GM18858 (cell line): ENCODE measurements at regions not wholly inside any gene's neighbourhood (a gene's known extent, or its start where the extent isn't known, plus 50 kb on each side); places are given as distances from the start of the nearest gene placed in this dataset.

Experiments used
- ATAC-seq: cut with Tn5 transposase; IDR thresholded peaks from one replicate; pipeline ENCODE4 v1.9.1; 2021; ENCODE audit not compliant: unreplicated experiment

DNA sequence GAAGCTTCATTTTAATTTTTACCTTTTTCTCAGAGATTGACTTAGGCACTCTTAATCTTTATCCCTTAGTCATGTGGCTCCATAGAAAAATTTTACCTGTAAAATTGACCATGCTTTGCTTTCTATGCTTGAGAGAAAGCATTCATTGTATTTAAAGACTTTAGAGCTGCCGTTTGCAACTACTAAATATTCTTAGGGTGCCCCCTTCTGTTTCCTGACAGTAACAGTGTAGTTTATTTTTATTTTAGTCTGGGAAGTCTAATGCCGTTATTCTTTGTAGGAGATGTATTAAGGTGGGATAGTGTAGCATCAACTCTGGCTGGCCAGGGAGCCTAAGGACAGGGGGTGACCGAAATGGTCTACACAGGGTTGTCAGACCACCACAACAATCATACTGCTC, 84.5 kb upstream of the SYNPR start:
- ATAC-seq = no peak

DNA sequence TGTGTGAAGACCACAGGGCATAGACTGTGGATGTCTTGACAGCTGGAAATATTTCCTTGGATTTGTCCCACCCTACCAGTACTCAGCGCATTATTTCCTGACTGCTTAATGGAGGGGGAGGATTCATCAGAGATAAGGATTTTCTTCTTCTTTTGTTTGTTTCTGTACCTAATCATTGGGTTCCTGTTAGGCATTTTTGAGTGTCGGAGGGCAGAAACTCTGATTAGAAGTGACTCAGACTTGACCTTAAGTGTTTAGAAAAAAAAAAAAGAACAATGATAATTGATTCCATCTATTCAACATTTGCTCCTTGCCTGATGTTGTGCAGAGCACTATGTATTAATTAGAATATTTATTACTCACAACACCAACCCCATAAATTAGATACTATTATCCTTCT, 78.5 kb upstream of the SYNPR start:
- no peak for ATAC-seq

DNA sequence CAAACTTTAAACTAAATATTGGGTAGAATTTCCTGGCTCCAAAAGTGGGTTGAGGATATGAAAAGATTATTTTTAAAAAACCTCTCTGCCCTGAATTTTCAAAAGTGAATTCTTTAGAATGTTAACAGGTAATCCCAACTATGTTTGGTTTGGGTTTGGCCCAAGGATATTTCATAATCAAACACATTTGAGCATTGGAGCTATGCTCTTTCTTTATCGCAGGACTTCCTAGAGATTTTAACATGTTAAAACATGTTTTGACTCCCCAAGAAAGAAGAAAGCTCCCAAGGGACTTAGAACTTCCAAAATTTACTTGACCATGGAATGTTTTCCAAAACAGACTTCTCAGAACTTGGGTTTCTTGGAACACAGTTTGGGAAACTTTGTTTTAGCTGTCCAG, 75.6 kb upstream of the SYNPR start:
- ATAC-seq = no peak

DNA sequence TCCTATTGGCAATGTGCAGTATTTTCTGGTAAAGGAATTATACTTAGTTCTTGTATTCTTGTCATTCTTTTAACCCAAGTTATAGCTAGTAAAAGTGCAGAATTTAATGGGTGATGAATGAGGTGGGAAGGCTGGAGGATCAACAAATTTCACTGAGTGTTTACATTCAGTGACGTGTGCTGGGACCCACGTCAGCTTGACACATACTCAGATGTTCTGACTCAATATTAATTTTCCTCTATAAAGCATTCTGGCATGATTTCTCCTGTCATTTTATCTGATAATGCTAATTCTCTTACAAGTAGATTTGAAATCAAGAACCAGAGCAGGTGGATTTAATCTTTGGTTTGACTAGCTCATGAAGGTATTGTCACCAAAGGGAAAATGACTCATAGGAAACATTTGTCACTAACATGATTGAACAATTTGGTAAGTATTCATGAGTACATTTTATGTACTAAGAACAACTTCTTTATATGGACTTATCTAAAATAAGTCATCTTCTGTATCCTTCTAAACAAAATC, 71.0 kb upstream of the SYNPR start:
- no peak for ATAC-seq

DNA sequence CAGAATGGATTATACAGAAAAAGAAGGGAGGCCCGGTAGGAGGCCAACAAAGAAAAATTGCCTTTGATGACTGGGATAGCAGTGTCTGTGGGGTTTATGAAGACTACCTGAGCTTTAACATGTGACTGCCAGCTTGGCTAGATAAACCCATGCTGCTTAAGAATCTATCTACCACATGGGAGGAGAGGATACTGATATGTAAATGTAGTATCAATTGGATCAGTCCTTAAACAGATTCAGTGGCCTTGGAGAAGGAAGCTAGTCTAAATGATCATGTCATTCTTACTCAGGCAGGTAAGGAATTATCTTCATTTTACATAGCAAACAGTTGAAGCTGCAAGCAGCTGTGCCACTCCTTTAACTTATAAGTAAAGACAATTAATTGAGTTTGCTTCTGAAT, 50.0 kb upstream of the SYNPR start:
- ATAC-seq = no peak
